Loucy (cell line): ENCODE measurements at regions not wholly inside any gene's neighbourhood (a gene's known extent, or its start where the extent isn't known, plus 50 kb on each side); places are given as distances from the start of the nearest gene placed in this dataset.

Source experiments
- H2AFZ ChIP-seq: fragments of 200-600 bp; sonication (generic); 2 replicates; pipeline ENCODE4 v1.6.0; 2016; ENCODE audit warnings: antibody characterized with exemption, mild to moderate bottlenecking, low read length, moderate library complexity
- H3F3A ChIP-seq: fragments of 200-600 bp; 2 replicates; pipeline ENCODE4 v1.6.0; 2016; ENCODE audit warnings: antibody characterized with exemption, low read depth, mild to moderate bottlenecking
- H3K27me3 ChIP-seq: fragments of 200-600 bp; sonication (generic); 2 replicates; pipeline ENCODE4 v1.6.1; 2014; ENCODE audit warnings: low read length, mild to moderate bottlenecking; ENCODE audit not compliant: insufficient read depth, poor library complexity, severe bottlenecking
- H3K36me3 ChIP-seq: fragments of 200-600 bp; sonication (generic); 2 replicates; pipeline ENCODE4 v1.6.1; 2016; ENCODE audit warnings: low read length; ENCODE audit not compliant: insufficient read depth
- H3K4me1 ChIP-seq: fragments of 200-600 bp; sonication (generic); 2 replicates; pipeline ENCODE4 v1.5.1; 2014; ENCODE audit warnings: low read length, mild to moderate bottlenecking; ENCODE audit not compliant: insufficient read depth, poor library complexity, severe bottlenecking
- H3K4me2 ChIP-seq: fragments of 200-600 bp; sonication (generic); 2 replicates; pipeline ENCODE4 v1.6.0; 2014; ENCODE audit warnings: antibody characterized with exemption, low read length, low read depth, mild to moderate bottlenecking; ENCODE audit not compliant: poor library complexity, severe bottlenecking
- H3K4me3 ChIP-seq: fragments of 200-600 bp; sonication (generic); 2 replicates; pipeline ENCODE4 v1.5.1; 2014; ENCODE audit warnings: low read length, mild to moderate bottlenecking, mixed read lengths; ENCODE audit not compliant: poor library complexity, severe bottlenecking
- H3K79me2 ChIP-seq: fragments of 200-600 bp; sonication (generic); 2 replicates; pipeline ENCODE4 v1.6.1; 2014; ENCODE audit warnings: low read length; ENCODE audit not compliant: insufficient read depth
- H3K9ac ChIP-seq: fragments of 200-600 bp; sonication (generic); 2 replicates; pipeline ENCODE4 v1.6.0; 2014; ENCODE audit warnings: mild to moderate bottlenecking, low read depth, low read length, moderate library complexity; ENCODE audit not compliant: poor library complexity, severe bottlenecking
- H3K9me2 ChIP-seq: fragments of 200-600 bp; sonication (generic); replicated peaks from 2 replicates; pipeline ENCODE4 v1.6.1; 2016; ENCODE audit warnings: low read depth, low read length, mixed read lengths
- H3K9me3 ChIP-seq: fragments of 200-600 bp; sonication (generic); 2 replicates; pipeline ENCODE4 v1.6.1; 2014; ENCODE audit warnings: mild to moderate bottlenecking, antibody characterized with exemption, low read length, low read depth; ENCODE audit not compliant: insufficient read depth
- H4K20me1 ChIP-seq: fragments of 200-600 bp; sonication (generic); 2 replicates; pipeline ENCODE4 v1.6.0; 2014; ENCODE audit warnings: antibody characterized with exemption, low read length, mild to moderate bottlenecking; ENCODE audit not compliant: insufficient read depth, poor library complexity, severe bottlenecking
- EZH2phosphoT487 ChIP-seq: fragments of 200-600 bp; IDR thresholded peaks from 2 replicates; pipeline ENCODE4 v1.6.1; 2018; ENCODE audit warnings: antibody characterized with exemption, mild to moderate bottlenecking, moderate library complexity, borderline replicate concordance
- TF ChIP-seq, protein P1 (sequence below): fragments of 200-600 bp; sonication (generic); conservative IDR thresholded peaks from 2 replicates; pipeline ENCODE4 v1.5.1; 2014; ENCODE audit warnings: mild to moderate bottlenecking, antibody characterized with exemption, low read length

GRCh38 chr4:55242506-55242905 is 103.5 kb upstream of the SRD5A3 start:
- H3K9me2 ChIP-seq: no peaks in the 10 kb centered on the region
- no peak for TF ChIP-seq EZH2phosphoT487

DNA sequence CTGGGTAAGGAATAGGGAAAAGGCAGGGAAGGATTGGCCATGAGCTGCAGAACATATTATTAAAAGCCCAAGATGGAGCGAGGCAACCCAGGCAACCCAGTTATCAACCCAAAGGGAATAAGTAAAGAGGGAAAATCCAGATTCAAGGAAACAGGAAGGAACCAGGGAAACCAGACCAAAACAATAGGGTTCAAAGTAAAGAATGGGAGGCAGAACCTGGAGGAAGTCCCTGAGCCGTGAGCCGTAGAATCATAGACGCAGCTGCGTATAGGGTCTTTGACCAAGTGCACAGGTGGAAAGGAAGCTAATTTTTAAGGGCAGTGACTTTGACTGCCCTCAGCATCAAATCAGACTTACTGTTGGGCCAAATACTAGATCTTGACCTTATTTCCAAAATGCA is 98.5 kb upstream of the SRD5A3 start:
- H3K4me2 ChIP-seq: no peak overlapping the region

More at GRCh38 chr4:55242506-55242905, 103.5 kb upstream of the SRD5A3 start:
- H3K9me3 ChIP-seq: peaks cover 8% of the 10 kb centered on the region; the same call in 1 of the 2 replicates
- H3K9ac ChIP-seq: no peak overlapping the region
- H3K4me1 ChIP-seq: peaks cover 3% of the 10 kb centered on the region
- no peak overlapping the region for H3K4me2 ChIP-seq
- no peak overlapping the region for H2AFZ ChIP-seq
- H3F3A ChIP-seq: no peaks in the 10 kb centered on the region
- peaks cover 61% of the 10 kb centered on the region for H3K27me3 ChIP-seq
- H4K20me1 ChIP-seq: no peaks in the 10 kb centered on the region
- no peaks in the 10 kb centered on the region for H3K79me2 ChIP-seq
- H3K36me3 ChIP-seq: no peaks in the 10 kb centered on the region
- no peak overlapping the region for H3K4me3 ChIP-seq

GRCh38 chr4:55248756-55249155 is 97.3 kb upstream of the SRD5A3 start:
- no peak overlapping the region for H3K9ac ChIP-seq
- H3K36me3 ChIP-seq: no peaks in the 10 kb centered on the region
- H3K4me2 ChIP-seq: no peak overlapping the region
- H3K4me1 ChIP-seq: no peaks in the 10 kb centered on the region
- no peaks in the 10 kb centered on the region for H4K20me1 ChIP-seq
- peaks cover 20% of the 10 kb centered on the region for H3K27me3 ChIP-seq
- H3K9me3 ChIP-seq: no peaks in the 10 kb centered on the region
- no peaks in the 10 kb centered on the region for H3K9me2 ChIP-seq
- no peaks in the 10 kb centered on the region for H3K79me2 ChIP-seq
- H3F3A ChIP-seq: no peaks in the 10 kb centered on the region
- TF ChIP-seq EZH2phosphoT487: no peak
- TF ChIP-seq, protein P1, sequence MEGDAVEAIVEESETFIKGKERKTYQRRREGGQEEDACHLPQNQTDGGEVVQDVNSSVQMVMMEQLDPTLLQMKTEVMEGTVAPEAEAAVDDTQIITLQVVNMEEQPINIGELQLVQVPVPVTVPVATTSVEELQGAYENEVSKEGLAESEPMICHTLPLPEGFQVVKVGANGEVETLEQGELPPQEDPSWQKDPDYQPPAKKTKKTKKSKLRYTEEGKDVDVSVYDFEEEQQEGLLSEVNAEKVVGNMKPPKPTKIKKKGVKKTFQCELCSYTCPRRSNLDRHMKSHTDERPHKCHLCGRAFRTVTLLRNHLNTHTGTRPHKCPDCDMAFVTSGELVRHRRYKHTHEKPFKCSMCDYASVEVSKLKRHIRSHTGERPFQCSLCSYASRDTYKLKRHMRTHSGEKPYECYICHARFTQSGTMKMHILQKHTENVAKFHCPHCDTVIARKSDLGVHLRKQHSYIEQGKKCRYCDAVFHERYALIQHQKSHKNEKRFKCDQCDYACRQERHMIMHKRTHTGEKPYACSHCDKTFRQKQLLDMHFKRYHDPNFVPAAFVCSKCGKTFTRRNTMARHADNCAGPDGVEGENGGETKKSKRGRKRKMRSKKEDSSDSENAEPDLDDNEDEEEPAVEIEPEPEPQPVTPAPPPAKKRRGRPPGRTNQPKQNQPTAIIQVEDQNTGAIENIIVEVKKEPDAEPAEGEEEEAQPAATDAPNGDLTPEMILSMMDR: no peak
- H2AFZ ChIP-seq: no peak overlapping the region
- no peak overlapping the region for H3K4me3 ChIP-seq

More for the DNA sequence above, 98.5 kb upstream of the SRD5A3 start:
- no peak overlapping the region for H3K9ac ChIP-seq
- no peak for TF ChIP-seq EZH2phosphoT487
- TF ChIP-seq, protein P1: no peak
- no peaks in the 10 kb centered on the region for H3F3A ChIP-seq
- H3K79me2 ChIP-seq: no peaks in the 10 kb centered on the region
- peaks cover 31% of the 10 kb centered on the region for H3K27me3 ChIP-seq
- peaks cover 3% of the 10 kb centered on the region for H3K4me1 ChIP-seq
- no peaks in the 10 kb centered on the region for H3K9me3 ChIP-seq
- H3K9me2 ChIP-seq: no peaks in the 10 kb centered on the region
- no peaks in the 10 kb centered on the region for H3K36me3 ChIP-seq
- no peaks in the 10 kb centered on the region for H4K20me1 ChIP-seq
- H2AFZ ChIP-seq: no peak overlapping the region
- H3K4me3 ChIP-seq: no peak overlapping the region

DNA sequence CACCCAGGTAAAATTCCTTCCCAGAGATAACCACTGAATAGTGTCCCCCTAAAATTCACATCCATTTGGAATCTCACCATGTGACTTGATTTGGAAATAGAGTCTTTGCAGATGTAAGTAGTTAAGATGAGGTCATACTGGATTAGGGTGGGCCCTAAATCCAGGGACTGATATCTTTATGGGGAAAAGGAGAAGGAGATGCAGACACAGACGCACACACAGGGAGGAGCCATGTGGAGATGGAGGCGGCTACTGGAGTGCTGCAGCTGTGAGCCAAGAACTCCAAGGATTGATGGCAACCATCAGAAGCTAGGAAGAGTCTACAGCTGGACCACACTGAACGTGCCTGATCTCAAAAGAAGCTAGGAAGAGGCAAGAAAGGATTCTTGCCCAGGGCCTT is 96.6 kb upstream of the SRD5A3 start:
- Histone ChIP-seq H2AFZ (no peak overlapping the region), H3K4me3 (no peak overlapping the region), H3K9me3 (no peaks in the 10 kb centered on the region), H3K4me2 (no peak overlapping the region), H3F3A (no peaks in the 10 kb centered on the region), H3K9ac (no peak overlapping the region), H3K9me2 (no peaks in the 10 kb centered on the region), H3K27me3 (peaks cover 13% of the 10 kb centered on the region), H3K79me2 (no peaks in the 10 kb centered on the region), H4K20me1 (no peaks in the 10 kb centered on the region), H3K36me3 (no peaks in the 10 kb centered on the region), H3K4me1 (peaks cover 4% of the 10 kb centered on the region)
- TF ChIP-seq EZH2phosphoT487: no peak
- TF ChIP-seq, protein P1: no peak
